NB4 (cell line): ENCODE measurements at regions not wholly inside any gene's neighbourhood (a gene's known extent, or its start where the extent isn't known, plus 50 kb on each side); places are given as distances from the start of the nearest gene placed in this dataset.

ENCODE experiments used
- DNase-seq: peaks from one replicate; pipeline ENCODE4 v3.0.0; 2010; ENCODE audit warnings: low read depth
- H3K4me3 ChIP-seq: one replicate; pipeline ENCODE4 v1.5.1; 2011; ENCODE audit warnings: mild to moderate bottlenecking, low read depth, low read length, moderate library complexity
- CTCF ChIP-seq: IDR thresholded peaks from one replicate; pipeline ENCODE4 v1.5.1; 2012; ENCODE audit warnings: low read depth, low read length
- MAX ChIP-seq: IDR thresholded peaks from 2 replicates; pipeline ENCODE4 v1.6.1; 2011; ENCODE audit warnings: low read depth, low read length
- MYC ChIP-seq: IDR thresholded peaks from 2 replicates; pipeline ENCODE4 v1.6.1; 2011; ENCODE audit warnings: low read depth, low read length
- POLR2A ChIP-seq: IDR thresholded peaks from 2 replicates; pipeline ENCODE4 v1.6.1; 2011; ENCODE audit warnings: mild to moderate bottlenecking; ENCODE audit not compliant: insufficient read length; ENCODE audit errors: extremely low read depth

GRCh38 chr2:79259959-79260358 lies 100.4 kb upstream of the REG3A start:
- no peak for TF ChIP-seq MYC
- no peak for TF ChIP-seq POLR2A
- no peak for TF ChIP-seq CTCF
- no peak for TF ChIP-seq MAX
- no peak for DNase-seq

GRCh38 chr2:79259296-79259695 lies 99.7 kb upstream of the REG3A start:
- DNase-seq, result no peak
- H3K4me3 ChIP-seq, result no peak overlapping the region
- TF ChIP-seq POLR2A, result no peak
- no peak for TF ChIP-seq CTCF
- TF ChIP-seq MAX, result no peak
- TF ChIP-seq MYC, result no peak

More at GRCh38 chr2:79259959-79260358, 100.4 kb upstream of the REG3A start:
- H3K4me3 ChIP-seq, result no peak overlapping the region

- TF ChIP-seq CTCF, result no peak
- no peak for TF ChIP-seq MYC
- no peak for TF ChIP-seq MAX
- no peak for TF ChIP-seq POLR2A
- DNase-seq, result no peak
- H3K4me3 ChIP-seq, result no peak overlapping the region
Measured at GRCh38 chr2:79253243-79253774, 93.8 kb upstream of the REG3A start.

GRCh38 chr2:79250656-79251055 lies 91.1 kb upstream of the REG3A start:
- no peak for TF ChIP-seq MAX
- DNase-seq, result no peak
- H3K4me3 ChIP-seq, result no peak overlapping the region

- no peak overlapping the region for H3K4me3 ChIP-seq
- TF ChIP-seq POLR2A, result no peak
- TF ChIP-seq CTCF, result no peak
- TF ChIP-seq MAX, result no peak
- TF ChIP-seq MYC, result no peak
- no peak for DNase-seq
Measured at GRCh38 chr2:79248776-79249175, 89.2 kb upstream of the REG3A start.

GRCh38 chr2:79235135-79235534 lies 75.6 kb upstream of the REG3A start:
- no peak overlapping the region for H3K4me3 ChIP-seq
- peak; percentile 30 for TF ChIP-seq CTCF
- TF ChIP-seq POLR2A, result no peak
- DNase-seq, result peak; percentile 7
